ENCODE measurements at regions not wholly inside any gene's neighbourhood (a gene's known extent, or its start where the extent isn't known, plus 50 kb on each side); places are given as distances from the start of the nearest gene placed in this dataset.

- WGBS, 3 donors: 50 to 69% (median 57%) methylated on average over 1 of the region's 1 CpG
- Histone ChIP-seq H3K27ac (no peak overlapping the region), H3K4me3 (no peak overlapping the region), H3K9me3 (no peaks in the 10 kb centered on the region), H3K4me1 (ENCODE audit: insufficient read depth) (no peaks in the 10 kb centered on the region), H3K27me3 (no peaks in the 10 kb centered on the region), H3K36me3 (no peaks in the 10 kb centered on the region)
- TF ChIP-seq CTCF (IDR thresholded peaks at IDR 0.05): no peak
- TF ChIP-seq POLR2A (IDR thresholded peaks at IDR 0.05): no peak
- no peak for TF ChIP-seq EP300 (IDR thresholded peaks at IDR 0.05)
- intact Hi-C loops (cut with DNase I): loop anchor here in 1 of 4 donors (10.0 kb wide), 1 partner anchor 518 kb away; no protein-coding TSS in a partner anchor
- DNase-seq: no peak
Observed at GRCh38 chr2:18373081-18373480, 187.4 kb downstream of the RDH14 start.

GRCh38 chr2:18372641-18373040 lies 187.8 kb downstream of the RDH14 start:
- no peaks in the 10 kb centered on the region for H3K4me1 ChIP-seq (ENCODE audit: insufficient read depth)
- intact Hi-C loops (cut with DNase I): loop anchor here in 1 of 4 donors (10.0 kb wide), 1 partner anchor 518 kb away; no protein-coding TSS in a partner anchor
- no peaks in the 10 kb centered on the region for H3K9me3 ChIP-seq
- no peak for TF ChIP-seq POLR2A (IDR thresholded peaks at IDR 0.05)
- TF ChIP-seq EP300 (IDR thresholded peaks at IDR 0.05): no peak
- no peak for TF ChIP-seq CTCF (IDR thresholded peaks at IDR 0.05)
- DNase-seq: no peak
- no peak overlapping the region for H3K27ac ChIP-seq
- no peaks in the 10 kb centered on the region for H3K36me3 ChIP-seq
- no peaks in the 10 kb centered on the region for H3K27me3 ChIP-seq
- no peak overlapping the region for H3K4me3 ChIP-seq

GRCh38 chr2:18369760-18370159 lies 190.7 kb downstream of the RDH14 start:
- H3K4me3 ChIP-seq: no peak overlapping the region
- no peaks in the 10 kb centered on the region for H3K9me3 ChIP-seq
- DNase-seq: no peak
- 84 to 89% (median 84%) methylated on average over 2 of the region's 2 CpGs for WGBS, 3 donors
- H3K36me3 ChIP-seq: no peaks in the 10 kb centered on the region
- TF ChIP-seq EP300 (IDR thresholded peaks at IDR 0.05) (no peak), POLR2A (IDR thresholded peaks at IDR 0.05) (no peak), CTCF (IDR thresholded peaks at IDR 0.05) (no peak)
- no peak overlapping the region for H3K27ac ChIP-seq
- H3K27me3 ChIP-seq: no peaks in the 10 kb centered on the region
- intact Hi-C loops (cut with DNase I): loop anchor here in 1 of 4 donors (10.0 kb wide), 1 partner anchor 515 kb away; no protein-coding TSS in a partner anchor
- no peaks in the 10 kb centered on the region for H3K4me1 ChIP-seq (ENCODE audit: insufficient read depth)

- H3K9me3 ChIP-seq: no peaks in the 10 kb centered on the region
- no peak overlapping the region for H3K4me3 ChIP-seq
- H3K27me3 ChIP-seq: no peaks in the 10 kb centered on the region
- WGBS, 3 donors: 39 to 66% (median 64%) methylated on average over 2 of the region's 2 CpGs
- H3K27ac ChIP-seq: no peak overlapping the region
- TF ChIP-seq EP300 (IDR thresholded peaks at IDR 0.05) (no peak), CTCF (IDR thresholded peaks at IDR 0.05) (no peak), POLR2A (IDR thresholded peaks at IDR 0.05) (no peak)
- no peaks in the 10 kb centered on the region for H3K36me3 ChIP-seq
- intact Hi-C loops (cut with DNase I): no loop called here
- no peak for DNase-seq
- no peaks in the 10 kb centered on the region for H3K4me1 ChIP-seq (ENCODE audit: insufficient read depth)
Observed at GRCh38 chr2:18368008-18368407, 192.4 kb downstream of the RDH14 start.

All from ovary (tissue), 7 donors.